ENCODE measurements at regions not wholly inside any gene's neighbourhood (a gene's known extent, or its start where the extent isn't known, plus 50 kb on each side); places are given as distances from the start of the nearest gene placed in this dataset.
A peak's percentile ranks its signal among the peaks of the same experiment; 100 is the strongest.

GRCh38 chr6:15994814-15995459 lies 133.9 kb upstream of the MYLIP start:
- no peak for DNase-seq (ENCODE audit: low read depth)

- DNase-seq (ENCODE audit: low read depth) = no peak
Measured at GRCh38 chr6:15993716-15994228, 135.1 kb upstream of the MYLIP start.

- DNase-seq (ENCODE audit: low read depth) = no peak
Measured at GRCh38 chr6:15990179-15990578, 138.7 kb upstream of the MYLIP start.

DNA sequence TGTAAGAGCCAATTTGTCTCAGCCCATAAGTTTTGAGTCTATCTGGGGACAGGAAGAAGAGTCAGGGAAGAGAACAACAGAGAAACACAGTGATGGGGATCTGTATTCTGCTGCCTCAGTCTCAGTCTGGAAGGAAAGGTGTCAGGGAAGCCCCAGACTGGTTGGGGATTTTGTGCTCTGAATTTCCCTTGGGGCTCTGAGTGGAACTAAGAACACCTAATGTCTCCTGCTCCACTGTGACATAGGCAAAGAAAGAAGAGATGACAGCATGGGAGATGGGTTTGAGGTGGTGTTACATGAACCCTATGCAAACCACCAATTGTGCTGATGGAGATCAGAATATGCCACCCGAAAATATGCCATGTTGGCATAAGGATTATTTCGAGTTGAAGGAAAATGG lies 139.5 kb upstream of the MYLIP start:
- DNase-seq (ENCODE audit: low read depth) = no peak

GRCh38 chr6:15987569-15987968 lies 141.3 kb upstream of the MYLIP start:
- DNase-seq (ENCODE audit: low read depth) = peak; percentile 68

DNA sequence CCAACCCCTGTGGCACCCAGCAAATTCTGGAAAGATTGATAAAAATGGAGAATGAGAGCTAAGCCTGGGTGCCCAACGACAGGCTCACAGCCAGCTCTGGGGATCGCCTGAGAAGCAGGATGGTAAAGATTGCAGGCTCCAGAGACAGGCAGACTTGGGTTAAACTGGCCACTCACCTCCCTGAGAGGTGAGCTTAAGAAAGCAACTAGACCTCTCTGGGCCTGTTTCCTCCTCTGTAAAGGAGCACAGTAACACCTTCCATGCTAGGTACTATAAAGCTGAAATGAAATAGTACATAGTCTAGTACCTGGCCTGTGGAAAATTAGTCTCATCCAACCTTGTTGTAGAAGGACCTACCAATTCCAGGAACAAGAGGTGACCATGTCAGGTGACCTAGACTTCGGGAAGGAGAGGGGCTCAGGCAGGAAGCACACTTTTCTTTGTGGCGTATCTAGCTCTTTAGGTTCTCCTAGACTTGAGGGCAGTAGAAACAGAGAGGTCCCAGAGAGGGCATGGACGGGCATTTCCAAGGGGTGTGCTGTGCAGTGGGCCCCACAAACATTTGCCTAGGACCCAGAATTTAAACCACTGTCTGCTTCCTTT lies 142.8 kb upstream of the MYLIP start:
- no peak for DNase-seq (ENCODE audit: low read depth)

DNA sequence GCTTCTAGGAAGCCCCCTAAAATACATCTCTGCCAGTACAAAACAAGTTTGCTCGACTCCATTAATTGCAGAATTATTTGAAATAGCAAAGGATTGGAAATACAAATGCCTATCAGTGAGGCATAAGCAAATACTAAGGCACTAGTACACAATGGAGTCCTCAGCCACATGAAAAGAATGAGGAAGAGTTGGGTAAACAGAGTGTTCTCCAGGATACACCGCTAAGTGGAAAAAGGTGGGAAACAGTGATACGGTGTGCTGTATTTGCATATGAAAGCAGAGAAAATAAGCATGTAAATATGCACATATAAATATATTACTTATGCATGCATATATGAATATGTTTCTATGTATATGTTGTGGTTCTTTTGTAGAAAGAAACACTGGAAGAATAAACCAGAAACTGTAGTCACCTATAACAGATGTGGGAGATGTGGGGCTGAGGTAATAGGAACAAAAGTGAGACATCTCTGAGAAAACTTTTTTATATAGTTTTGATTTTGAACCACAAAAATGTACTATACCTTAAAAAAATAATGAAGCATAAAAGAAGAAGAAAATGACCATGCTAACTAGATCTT lies 143.4 kb upstream of the MYLIP start:
- DNase-seq (ENCODE audit: low read depth) = no peak

- no peak for DNase-seq (ENCODE audit: low read depth)
Measured at GRCh38 chr6:15981956-15982355, 146.9 kb upstream of the MYLIP start.

DNA sequence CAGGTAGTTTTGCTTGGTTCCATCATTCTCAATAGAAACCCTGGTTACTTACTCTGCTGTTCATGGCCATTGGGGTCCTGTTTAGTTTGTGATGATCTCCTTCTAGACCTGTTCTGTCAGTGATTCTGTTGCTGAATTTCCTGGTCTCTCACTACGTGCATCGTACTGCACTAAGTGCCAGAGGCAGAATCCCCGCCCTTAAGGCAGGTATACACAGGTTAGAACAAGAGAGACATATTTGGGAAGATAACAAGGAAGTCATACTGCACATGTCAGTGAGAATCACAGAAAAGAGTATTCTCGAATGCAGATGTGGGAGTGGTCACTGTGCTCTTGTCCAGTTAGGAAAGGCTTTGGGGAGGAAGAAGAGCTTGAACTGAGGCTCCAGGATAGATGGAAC lies 148.1 kb upstream of the MYLIP start:
- DNase-seq (ENCODE audit: low read depth) = no peak

DNA sequence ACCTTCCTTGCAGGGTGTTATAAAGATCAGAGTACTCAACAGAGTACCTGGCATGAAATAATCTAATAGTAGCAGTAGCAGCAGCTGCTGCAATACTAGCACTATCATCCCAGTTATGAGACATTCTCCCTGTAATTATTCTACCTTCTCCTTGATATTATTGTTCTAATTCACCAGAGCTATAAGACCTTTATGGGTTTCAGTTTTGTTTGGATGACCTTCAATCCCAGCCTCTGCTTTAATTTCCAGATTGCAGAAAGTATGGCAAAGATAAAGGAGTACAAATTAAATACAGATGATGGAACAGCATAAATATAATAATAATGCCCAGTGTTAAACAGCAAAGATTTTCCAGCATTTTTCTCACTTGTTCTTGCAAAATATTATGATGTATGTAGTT lies 150.5 kb upstream of the MYLIP start:
- DNase-seq (ENCODE audit: low read depth) = no peak

DNA sequence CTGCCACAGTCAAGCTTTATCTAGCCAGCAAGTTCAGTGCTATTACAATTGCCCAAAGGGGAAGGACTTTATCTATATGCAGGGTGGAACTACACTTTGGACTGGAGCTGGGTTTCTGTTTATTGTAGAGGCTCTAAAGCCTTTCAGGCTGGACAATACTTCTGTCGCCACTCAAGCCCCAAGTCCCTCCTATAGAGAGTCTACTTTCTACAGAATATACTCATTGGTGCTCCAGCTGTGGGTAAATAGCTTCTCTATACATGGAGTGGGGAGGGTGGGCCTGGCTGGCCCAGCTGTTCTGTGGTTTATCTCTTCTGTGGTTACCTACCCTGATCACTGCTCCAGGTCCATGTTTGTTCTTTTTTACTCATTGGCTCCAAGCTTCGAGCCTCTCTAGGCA lies 151.8 kb upstream of the MYLIP start:
- no peak for DNase-seq (ENCODE audit: low read depth)

DNA sequence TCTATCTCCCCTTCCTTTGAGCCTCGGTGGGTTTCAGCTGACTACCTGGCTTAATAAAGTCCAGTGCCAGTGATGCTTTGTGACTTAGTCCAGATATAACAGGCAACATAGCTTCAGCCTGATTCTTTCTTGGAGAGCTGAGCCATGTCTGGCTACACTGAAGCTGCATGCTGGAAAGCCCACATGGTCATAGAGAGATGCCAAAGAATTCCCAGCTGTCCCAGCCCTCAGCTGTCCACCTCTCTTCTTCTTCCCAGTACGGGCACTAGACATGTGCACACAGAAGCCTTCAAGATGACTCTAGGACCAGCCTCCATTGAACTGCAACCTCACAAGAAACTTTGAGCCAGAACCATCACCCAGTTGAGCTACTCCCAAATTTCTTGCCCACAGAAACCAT lies 154.1 kb upstream of the MYLIP start:
- no peak for DNase-seq (ENCODE audit: low read depth)

GRCh38 chr6:15970517-15970916 lies 158.4 kb upstream of the MYLIP start:
- DNase-seq (ENCODE audit: low read depth) = no peak

- peak; percentile 88 for DNase-seq (ENCODE audit: low read depth)
Measured at GRCh38 chr6:15969236-15969778, 159.6 kb upstream of the MYLIP start.

DNA sequence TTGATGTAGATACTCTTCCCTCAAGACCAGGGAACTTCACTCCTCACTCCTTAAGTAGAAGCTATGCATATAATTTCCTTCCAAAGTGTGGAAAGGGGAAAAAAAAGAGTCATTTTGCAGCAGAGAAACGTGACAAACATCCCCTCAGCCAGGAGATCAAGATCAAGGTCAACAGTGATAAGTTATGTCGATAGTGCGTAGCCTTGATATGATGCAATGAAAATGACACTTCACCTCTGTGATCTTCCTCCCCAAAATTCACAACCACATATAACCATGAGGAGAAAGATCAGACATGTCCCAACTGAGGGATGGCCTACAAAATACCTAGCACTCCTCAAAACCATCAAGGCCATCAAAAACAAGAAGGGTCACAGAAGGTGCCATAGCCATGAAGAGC lies 160.4 kb upstream of the MYLIP start:
- no peak for DNase-seq (ENCODE audit: low read depth)

GRCh38 chr6:15966000-15966520 lies 162.8 kb upstream of the MYLIP start:
- DNase-seq (ENCODE audit: low read depth) = no peak

DNA sequence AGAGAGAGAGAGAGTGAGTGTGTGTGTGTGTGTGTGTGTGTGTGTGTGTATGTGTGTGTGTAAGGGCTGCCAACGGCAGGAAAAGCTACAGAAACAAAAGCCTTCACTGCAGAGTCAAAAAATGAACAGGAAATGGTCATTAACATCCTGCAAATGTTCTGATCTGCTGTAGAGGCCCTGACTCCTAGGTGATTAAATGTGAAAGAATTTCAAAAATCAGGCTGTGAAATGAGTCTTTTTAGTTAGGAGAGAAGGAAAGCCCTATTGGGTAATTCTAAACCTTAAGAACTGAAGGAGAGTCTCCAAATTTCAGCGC lies 166.5 kb upstream of the MYLIP start:
- DNase-seq (ENCODE audit: low read depth) = peak; percentile 75

DNA sequence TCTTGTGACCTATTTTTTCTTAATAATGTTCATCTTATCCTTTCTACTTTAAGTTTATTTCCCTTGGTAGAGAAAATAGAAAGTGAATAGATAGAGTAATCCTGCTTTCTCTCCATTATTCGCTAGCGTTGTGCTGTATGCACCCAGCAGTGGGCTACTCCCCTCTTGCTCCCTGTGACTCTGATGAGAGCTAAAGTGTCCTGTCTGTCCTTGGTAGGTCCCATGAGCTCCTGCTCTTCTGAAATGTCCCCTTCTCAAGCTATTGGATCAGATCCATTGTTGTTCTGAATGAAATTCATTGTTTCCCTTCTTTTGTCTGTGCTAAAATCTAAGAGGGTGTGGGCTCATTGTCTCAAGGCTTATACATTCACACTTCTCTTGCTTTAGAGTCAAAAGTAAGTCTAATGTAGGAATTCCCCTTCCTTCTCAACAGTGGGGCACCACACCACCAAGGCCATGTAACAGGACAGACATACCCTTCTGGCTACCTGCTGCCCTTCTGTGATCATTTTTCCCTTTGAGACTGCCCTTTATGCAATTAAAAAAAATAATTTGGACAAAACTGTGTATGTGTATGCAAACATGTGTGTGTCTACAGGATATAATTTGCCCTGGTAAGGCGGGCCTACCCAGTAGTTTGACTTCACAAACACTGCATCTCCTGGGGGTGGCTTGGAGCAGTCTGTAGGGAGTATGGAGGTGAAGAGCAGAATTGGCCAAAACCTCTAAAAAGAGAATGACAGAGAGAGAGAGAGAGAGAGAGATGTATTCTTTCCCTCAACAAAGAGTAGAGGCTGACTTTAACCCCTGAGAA lies 167.0 kb upstream of the MYLIP start:
- no peak for DNase-seq (ENCODE audit: low read depth)

GRCh38 chr6:15960740-15961634 lies 167.9 kb upstream of the MYLIP start:
- DNase-seq (ENCODE audit: low read depth) = no peak

DNA sequence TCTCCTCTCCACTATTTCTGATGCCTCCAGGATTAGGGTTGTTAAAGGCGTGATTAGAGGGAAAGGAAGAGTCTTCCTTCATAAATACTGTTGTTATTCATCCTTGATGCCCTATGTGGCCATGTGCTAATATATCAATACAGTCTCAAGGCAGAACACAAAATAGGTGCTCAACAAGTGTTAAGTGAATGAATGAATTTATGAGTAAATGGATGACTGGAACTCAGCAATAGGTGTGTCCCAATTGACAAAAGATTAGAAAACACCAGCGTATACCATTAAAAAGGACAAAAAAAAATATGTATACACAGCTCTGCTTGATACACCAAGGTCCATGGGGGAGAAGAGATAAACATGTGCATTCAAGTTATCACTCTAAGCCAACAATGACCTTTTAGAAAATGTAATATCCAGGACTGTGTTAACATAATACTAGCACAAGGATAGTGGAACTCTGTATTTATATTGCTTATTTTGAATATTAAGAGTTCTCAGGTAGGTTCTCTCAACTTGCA lies 171.2 kb upstream of the MYLIP start:
- DNase-seq (ENCODE audit: low read depth) = no peak
